Caco-2 (cell line): ENCODE measurements at regions not wholly inside any gene's neighbourhood (a gene's known extent, or its start where the extent isn't known, plus 50 kb on each side); places are given as distances from the start of the nearest gene placed in this dataset.
A peak's percentile ranks its signal among the peaks of the same experiment; 100 is the strongest.

ENCODE experiments used
- BruUV-seq: library from RNA; stranded (reverse); fragments of 400-500 nt; replicated peaks from 2 replicates; lab custom pipeline; 2021; lab: Mats Ljungman, UMichigan
- CTCF ChIA-PET: fragments of 300-600 bp; sonication (Branson Sonifier 250); formaldehyde crosslinking; loops from one replicate; lab custom pipeline; 2022; ENCODE audit warnings: antibody characterized with exemption; lab: Charles Lee
- POLR2A ChIA-PET: fragments of 300-600 bp; sonication (Branson Sonifier 250); formaldehyde crosslinking; loops from one replicate; lab custom pipeline; 2022; ENCODE audit warnings: antibody characterized with exemption; lab: Charles Lee
- DNase-seq, 2 experiments: peaks; one replicate each; pipeline versions ENCODE4 v3.0.0 to v3.0.0-alpha.2; 2020 to 2022
- H3K27me3 ChIP-seq: replicated peaks from 2 replicates; pipeline ENCODE4 v1.6.0; 2011; ENCODE audit warnings: low read length; ENCODE audit not compliant: control insufficient read depth, insufficient read depth
- H3K36me3 ChIP-seq: 2 replicates; pipeline ENCODE4 v1.5.1; 2011; ENCODE audit warnings: low read length; ENCODE audit not compliant: control insufficient read depth, insufficient read depth
- H3K4me1 ChIP-seq: fragments of 250-450 bp; sonication (Bioruptor Pico); 2 replicates; pipeline ENCODE4 v1.5.1; 2020; ENCODE audit warnings: mild to moderate bottlenecking
- H3K4me3 ChIP-seq: 2 replicates; pipeline ENCODE4 v1.5.1; 2011; ENCODE audit warnings: low read depth, mild to moderate bottlenecking, control low read depth, low read length
- H3K9me3 ChIP-seq: fragments of 250-450 bp; sonication (Bioruptor Pico); 2 replicates; pipeline ENCODE4 v1.5.1; 2020; ENCODE audit warnings: mild to moderate bottlenecking, moderate library complexity
- H3K27ac Mint-ChIP-seq: one replicate; pipeline ENCODE4 v1.8.0; 2022; ENCODE audit warnings: mixed read lengths; ENCODE audit not compliant: unreplicated experiment
- H3K27me3 Mint-ChIP-seq: one replicate; pipeline ENCODE4 v1.8.0; 2022; ENCODE audit warnings: mixed read lengths; ENCODE audit not compliant: insufficient read depth, unreplicated experiment
- H3K36me3 Mint-ChIP-seq: one replicate; pipeline ENCODE4 v1.8.0; 2022; ENCODE audit warnings: mild to moderate bottlenecking, mixed read lengths; ENCODE audit not compliant: insufficient read depth, unreplicated experiment
- H3K4me1 Mint-ChIP-seq: one replicate; pipeline ENCODE4 v1.8.0; 2022; ENCODE audit warnings: low read depth, mixed read lengths; ENCODE audit not compliant: unreplicated experiment
- H3K4me3 Mint-ChIP-seq: one replicate; pipeline ENCODE4 v1.8.0; 2022; ENCODE audit warnings: mild to moderate bottlenecking, moderate library complexity, mixed read lengths; ENCODE audit not compliant: unreplicated experiment
- H3K9me3 Mint-ChIP-seq: one replicate; pipeline ENCODE4 v1.8.0; 2022; ENCODE audit warnings: mixed read lengths; ENCODE audit not compliant: unreplicated experiment
- CTCF ChIP-seq, 2 experiments: fragments of 200-600 bp in 1 of 2; IDR thresholded peaks; 1 replicate in 1 of 2; 2 replicates in 1 of 2; pipeline versions ENCODE4 v1.5.1 to v1.8.0; 2011 to 2022; ENCODE audit warnings: antibody characterized with exemption in 1 of 2, control low read depth in 1 of 2, inconsistent platforms in 1 of 2, low read depth in 1 of 2, low read length in 1 of 2, mild to moderate bottlenecking in 1 of 2, moderate library complexity in 1 of 2; ENCODE audit not compliant: insufficient read depth in 1 of 2, severe bottlenecking in 1 of 2, unreplicated experiment in 1 of 2
- intact Hi-C: fragments of 100-400 bp; cut with micrococcal nuclease; formaldehyde crosslinking; loops from one replicate; pipeline ENCODE4 v1.10.0; 2022; ENCODE audit not compliant: unreplicated experiment

DNA sequence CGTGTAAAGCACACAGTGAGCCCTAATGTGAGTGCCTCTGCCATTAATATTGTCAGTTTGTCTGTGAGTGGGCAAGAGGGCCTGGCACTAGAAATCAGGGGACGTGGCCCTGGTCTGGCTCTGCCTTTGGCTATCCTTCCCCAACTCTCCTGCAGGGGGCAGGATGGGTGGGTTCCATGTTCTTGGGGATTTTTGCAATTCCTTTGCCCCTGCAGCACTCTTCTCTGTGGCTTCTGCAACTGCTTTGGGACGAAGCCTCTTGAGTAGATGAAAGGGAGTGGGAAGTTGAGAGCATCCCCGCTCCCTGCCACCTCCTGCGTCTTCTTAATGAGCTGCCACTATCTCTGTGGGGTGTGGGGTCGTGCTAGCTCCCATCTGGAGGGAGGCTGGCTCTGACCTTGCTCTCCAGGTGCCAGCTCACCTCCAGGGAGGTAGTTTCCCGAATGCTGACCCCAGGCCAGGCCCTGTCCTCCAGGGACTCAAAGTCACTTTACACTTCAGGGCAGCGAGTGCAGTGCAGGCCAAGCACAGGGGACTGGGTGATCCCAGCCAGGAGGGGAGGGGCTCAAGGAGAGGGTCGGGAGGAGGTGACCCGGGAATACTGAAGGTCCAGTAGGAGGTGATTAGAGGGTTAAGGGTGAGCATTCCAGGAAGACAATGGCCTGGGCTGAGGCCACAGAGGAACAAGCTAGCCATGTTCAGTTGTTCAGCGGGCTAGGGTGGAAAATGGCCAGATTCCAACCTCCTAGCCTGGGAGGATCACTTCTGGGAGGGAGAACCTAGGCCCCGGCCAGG lies 121.0 kb upstream of the NLRP1 start:
- Histone ChIP-seq H3K27me3 (no peaks in the 10 kb centered on the region), H3K9me3 (no peaks in the 10 kb centered on the region), H3K4me1 (no peaks in the 10 kb centered on the region), H3K36me3 (no peaks in the 10 kb centered on the region), H3K4me3 (no peak overlapping the region)
- Mint-ChIP-seq H3K36me3 (no peaks in the 10 kb centered on the region), H3K4me3 (no peak overlapping the region), H3K9me3 (no peaks in the 10 kb centered on the region), H3K27me3 (no peaks in the 10 kb centered on the region), H3K27ac (no peak overlapping the region), H3K4me1 (no peaks in the 10 kb centered on the region)
- no peak for DNase-seq
- no peak for TF ChIP-seq CTCF (IDR thresholded peaks at IDR 0.05; ENCODE audit: insufficient read depth in 1 of 2, low read depth in 1 of 2, low read length in 1 of 2, severe bottlenecking in 1 of 2, unreplicated experiment in 1 of 2)
- ChIA-PET POLR2A (no interaction called here), CTCF (no interaction called here)
- BruUV-seq, result no TSS peak
- intact Hi-C loops, result no loop called here

- Histone ChIP-seq H3K36me3 (no peaks in the 10 kb centered on the region), H3K9me3 (no peaks in the 10 kb centered on the region), H3K4me1 (no peaks in the 10 kb centered on the region), H3K4me3 (no peak overlapping the region), H3K27me3 (no peaks in the 10 kb centered on the region)
- ChIA-PET POLR2A (no interaction called here), CTCF (no interaction called here)
- Mint-ChIP-seq H3K27ac (no peak overlapping the region), H3K27me3 (peaks cover under 1% of the 10 kb centered on the region), H3K4me1 (no peaks in the 10 kb centered on the region), H3K4me3 (no peak overlapping the region), H3K36me3 (no peaks in the 10 kb centered on the region), H3K9me3 (no peaks in the 10 kb centered on the region)
- TF ChIP-seq CTCF (IDR thresholded peaks at IDR 0.05; ENCODE audit: insufficient read depth in 1 of 2, low read depth in 1 of 2, low read length in 1 of 2, severe bottlenecking in 1 of 2, unreplicated experiment in 1 of 2), result no peak
- DNase-seq, result no peak
- intact Hi-C loops, result loop anchor here (2.0 kb wide), 1 partner anchor 113 kb away; no protein-coding TSS in a partner anchor
- no TSS peak for BruUV-seq
Measured at GRCh38 chr17:5705876-5706576, 121.7 kb upstream of the NLRP1 start.

GRCh38 chr17:5706577-5707210 lies 122.4 kb upstream of the NLRP1 start:
- no peaks in the 10 kb centered on the region for H3K36me3 ChIP-seq
- H3K4me3 Mint-ChIP-seq, result no peak overlapping the region
- H3K27me3 Mint-ChIP-seq, result peaks cover 4% of the 10 kb centered on the region
- intact Hi-C loops, result loop anchor here (2.0 kb wide), 1 partner anchor 114 kb away; no protein-coding TSS in a partner anchor
- BruUV-seq, result no TSS peak
- H3K27ac Mint-ChIP-seq, result no peak overlapping the region
- H3K4me3 ChIP-seq, result no peak overlapping the region
- H3K27me3 ChIP-seq, result no peaks in the 10 kb centered on the region
- H3K4me1 ChIP-seq, result no peaks in the 10 kb centered on the region
- ChIA-PET CTCF (interaction anchor here (1.2 kb wide), 1 partner anchor 113 kb away, joined by 5 read pairs; no protein-coding TSS in a partner anchor), POLR2A (no interaction called here)
- no peaks in the 10 kb centered on the region for H3K9me3 Mint-ChIP-seq
- no peaks in the 10 kb centered on the region for H3K9me3 ChIP-seq
- peak; percentile 31 to 52 for TF ChIP-seq CTCF (IDR thresholded peaks at IDR 0.05; ENCODE audit: insufficient read depth in 1 of 2, low read depth in 1 of 2, low read length in 1 of 2, severe bottlenecking in 1 of 2, unreplicated experiment in 1 of 2)
- DNase-seq, result peak; percentile 37 to 42
- no peaks in the 10 kb centered on the region for H3K4me1 Mint-ChIP-seq
- no peaks in the 10 kb centered on the region for H3K36me3 Mint-ChIP-seq
